ENCODE measurements at regions not wholly inside any gene's neighbourhood (a gene's known extent, or its start where the extent isn't known, plus 50 kb on each side); places are given as distances from the start of the nearest gene placed in this dataset.

- DNase-seq (ENCODE audit: low read depth): no peak
- no peak for TF ChIP-seq MAX (IDR thresholded peaks at IDR 0.05; ENCODE audit: low read depth, low read length)
- TF ChIP-seq MYC (IDR thresholded peaks at IDR 0.05; ENCODE audit: low read depth, low read length): no peak
- no peak for TF ChIP-seq POLR2A (IDR thresholded peaks at IDR 0.05; ENCODE audit: extremely low read depth, insufficient read length)
- no peak for TF ChIP-seq CTCF (IDR thresholded peaks at IDR 0.05; ENCODE audit: low read depth, low read length)
Observed at GRCh38 chr19:28307963-28308362, 905.0 kb downstream of the UQCRFS1 start.

GRCh38 chr19:28307487-28307886 lies 905.5 kb downstream of the UQCRFS1 start:
- TF ChIP-seq POLR2A (IDR thresholded peaks at IDR 0.05; ENCODE audit: extremely low read depth, insufficient read length) (no peak), MAX (IDR thresholded peaks at IDR 0.05; ENCODE audit: low read depth, low read length) (no peak), CTCF (IDR thresholded peaks at IDR 0.05; ENCODE audit: low read depth, low read length) (no peak), MYC (IDR thresholded peaks at IDR 0.05; ENCODE audit: low read depth, low read length) (no peak)
- DNase-seq (ENCODE audit: low read depth): no peak
- H3K4me3 ChIP-seq (ENCODE audit: low read depth, low read length): no peak overlapping the region

More at GRCh38 chr19:28307963-28308362, 905.0 kb downstream of the UQCRFS1 start:
- H3K4me3 ChIP-seq (ENCODE audit: low read depth, low read length): no peak overlapping the region

DNA sequence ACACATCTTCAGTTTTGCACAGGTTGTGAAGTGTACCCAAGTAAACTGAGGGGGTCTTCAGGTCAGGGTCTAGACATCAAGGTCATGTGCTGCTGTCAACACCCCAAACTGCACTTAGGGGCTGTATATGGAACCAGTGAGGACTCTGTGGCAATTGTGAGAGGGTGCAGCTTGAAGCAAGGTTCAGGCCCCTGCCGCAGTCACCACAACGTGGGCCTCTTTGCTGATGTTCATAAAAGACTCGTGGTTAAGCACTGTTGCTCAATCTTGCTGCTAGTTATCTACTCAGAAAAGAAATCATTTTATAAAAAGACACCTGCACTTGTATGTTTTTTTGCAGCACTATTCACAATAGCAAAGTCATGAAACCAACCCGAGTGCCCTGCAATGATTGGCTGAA lies 907.4 kb downstream of the UQCRFS1 start:
- DNase-seq (ENCODE audit: low read depth): peak; percentile 68
- TF ChIP-seq MYC (IDR thresholded peaks at IDR 0.05; ENCODE audit: low read depth, low read length) (peak; percentile 30; the same call in 1 of the 2 replicates), POLR2A (IDR thresholded peaks at IDR 0.05; ENCODE audit: extremely low read depth, insufficient read length) (no peak), MAX (IDR thresholded peaks at IDR 0.05; ENCODE audit: low read depth, low read length) (peak; percentile 38; the same call in 1 of the 2 replicates)
- H3K4me3 ChIP-seq (ENCODE audit: low read depth, low read length): no peak overlapping the region

GRCh38 chr19:28303502-28303901 lies 909.4 kb downstream of the UQCRFS1 start:
- TF ChIP-seq CTCF (IDR thresholded peaks at IDR 0.05; ENCODE audit: low read depth, low read length) (no peak), POLR2A (IDR thresholded peaks at IDR 0.05; ENCODE audit: extremely low read depth, insufficient read length) (no peak), MAX (IDR thresholded peaks at IDR 0.05; ENCODE audit: low read depth, low read length) (no peak), MYC (IDR thresholded peaks at IDR 0.05; ENCODE audit: low read depth, low read length) (no peak)
- DNase-seq (ENCODE audit: low read depth): peak; percentile 9
- no peak overlapping the region for H3K4me3 ChIP-seq (ENCODE audit: low read depth, low read length)

- DNase-seq (ENCODE audit: low read depth): no peak
- no peak for TF ChIP-seq MYC (IDR thresholded peaks at IDR 0.05; ENCODE audit: low read depth, low read length)
- no peak for TF ChIP-seq CTCF (IDR thresholded peaks at IDR 0.05; ENCODE audit: low read depth, low read length)
- no peak overlapping the region for H3K4me3 ChIP-seq (ENCODE audit: low read depth, low read length)
Observed at GRCh38 chr19:28301961-28302360, 911.0 kb downstream of the UQCRFS1 start.

GRCh38 chr19:28301463-28301862 lies 911.5 kb downstream of the UQCRFS1 start:
- DNase-seq (ENCODE audit: low read depth): no peak
- H3K4me3 ChIP-seq (ENCODE audit: low read depth, low read length): no peak overlapping the region
- no peak for TF ChIP-seq CTCF (IDR thresholded peaks at IDR 0.05; ENCODE audit: low read depth, low read length)
- TF ChIP-seq POLR2A (IDR thresholded peaks at IDR 0.05; ENCODE audit: extremely low read depth, insufficient read length): no peak
- TF ChIP-seq MAX (IDR thresholded peaks at IDR 0.05; ENCODE audit: low read depth, low read length): no peak
- TF ChIP-seq MYC (IDR thresholded peaks at IDR 0.05; ENCODE audit: low read depth, low read length): no peak
